H1 (cell line): ENCODE measurements at regions not wholly inside any gene's neighbourhood (a gene's known extent, or its start where the extent isn't known, plus 50 kb on each side); places are given as distances from the start of the nearest gene placed in this dataset.

Experiments used
- CTCF ChIA-PET: fragments of 300-600 bp; sonication (Branson Sonifier 250); formaldehyde crosslinking; loops from one replicate; lab custom pipeline; 2021; ENCODE audit not compliant: partially characterized antibody; lab: Charles Lee
- POLR2A ChIA-PET: fragments of 300-600 bp; sonication (Branson Sonifier 250); formaldehyde crosslinking; loops from one replicate; lab custom pipeline; 2021; ENCODE audit warnings: inconsistent platforms; ENCODE audit not compliant: partially characterized antibody; lab: Charles Lee
- DNase-seq, 2 experiments: peaks; one replicate each; pipeline versions ENCODE4 v3.0.0 to v3.0.0-alpha.2; 2010 to 2022; ENCODE audit warnings: low spot score in 2 of 2, low read depth in 1 of 2, mixed read lengths in 1 of 2
- FAIRE-seq: peaks from 2 replicates; lab custom pipeline; 2011; peaks lifted over from hg19 to GRCh38; lab: Jason Lieb, UNC
- H2AFZ ChIP-seq: 2 replicates; pipeline ENCODE4 v1.8.1; 2012; ENCODE audit warnings: low read length, inconsistent platforms
- H2AK5ac ChIP-seq: 2 replicates; pipeline ENCODE4 v1.6.1; 2013; ENCODE audit warnings: low read depth, low read length
- H2BK120ac ChIP-seq: replicated peaks from 2 replicates; pipeline ENCODE3; 2013; ENCODE audit warnings: low read depth, low read length, inconsistent platforms
- H2BK12ac ChIP-seq: 2 replicates; pipeline ENCODE4 v1.6.1; 2013; ENCODE audit warnings: low read depth, low read length
- H2BK15ac ChIP-seq: 2 replicates; pipeline ENCODE4 v1.6.1; 2013; ENCODE audit warnings: low read length
- H2BK20ac ChIP-seq: 2 replicates; pipeline ENCODE4 v1.6.1; 2013; ENCODE audit warnings: low read length
- H2BK5ac ChIP-seq: 2 replicates; pipeline ENCODE4 v1.6.1; 2013; ENCODE audit warnings: low read depth, low read length
- H3K14ac ChIP-seq: 2 replicates; pipeline ENCODE4 v1.6.1; 2013; ENCODE audit warnings: inconsistent platforms; ENCODE audit not compliant: insufficient read length
- H3K18ac ChIP-seq: 2 replicates; pipeline ENCODE4 v1.6.1; 2013; ENCODE audit warnings: low read length; ENCODE audit errors: extremely low read depth
- H3K23ac ChIP-seq: 2 replicates; pipeline ENCODE4 v1.6.1; 2013; ENCODE audit warnings: inconsistent platforms; ENCODE audit not compliant: insufficient read length
- H3K23me2 ChIP-seq: 2 replicates; pipeline ENCODE4 v1.6.1; 2013; ENCODE audit warnings: low read depth, low read length
- H3K27ac ChIP-seq: 2 replicates; pipeline ENCODE4 v1.6.1; 2011; ENCODE audit warnings: low read depth, low read length, inconsistent platforms
- H3K27me3 ChIP-seq, 4 experiments: replicated peaks in 1 of 4; 1 replicate in 1 of 4; 2 replicates in 3 of 4; pipeline versions ENCODE4 v1.6.1 to v1.8.1; 2011 to 2013; ENCODE audit warnings: low read length in 3 of 4, mild to moderate bottlenecking in 3 of 4, inconsistent platforms in 2 of 4, mixed read lengths in 2 of 4, moderate library complexity in 1 of 4; ENCODE audit not compliant: control insufficient read depth in 3 of 4, insufficient read depth in 3 of 4; ENCODE audit errors: extremely low read depth in 1 of 4
- H3K36me3 ChIP-seq, 4 experiments: 2 replicates each; pipeline versions ENCODE4 v1.6.1 to v1.8.1; 2011 to 2013; ENCODE audit warnings: mild to moderate bottlenecking in 4 of 4, low read length in 3 of 4, moderate library complexity in 2 of 4, control low read depth in 1 of 4, inconsistent platforms in 1 of 4; ENCODE audit not compliant: insufficient read depth in 4 of 4, control insufficient read depth in 2 of 4
- H3K4ac ChIP-seq: replicated peaks from 2 replicates; pipeline ENCODE3; 2013; ENCODE audit warnings: low read length, low read depth, mixed read lengths, inconsistent platforms; ENCODE audit not compliant: insufficient read length
- H3K4me1 ChIP-seq, 4 experiments: replicated peaks in 1 of 4; 1 replicate in 1 of 4; 2 replicates in 3 of 4; pipeline versions ENCODE4 v1.6.1 to v1.8.1; 2011 to 2013; ENCODE audit warnings: low read length in 3 of 4, inconsistent platforms in 2 of 4, mixed read lengths in 1 of 4; ENCODE audit not compliant: insufficient read depth in 4 of 4, control insufficient read depth in 3 of 4
- H3K4me2 ChIP-seq, 2 experiments: 2 replicates each; pipeline versions ENCODE4 v1.6.1 to v1.8.1; 2011 to 2013; ENCODE audit warnings: low read depth in 2 of 2, low read length in 2 of 2, control low read depth in 1 of 2, inconsistent platforms in 1 of 2, mild to moderate bottlenecking in 1 of 2; ENCODE audit not compliant: insufficient read depth in 1 of 2
- H3K4me3 ChIP-seq, 4 experiments: fragments of 200-600, 300-600 bp in 1 of 4; sonication (generic), shearing (Covaris generic), sonication (Bioruptor Twin) in 1 of 4; 2 replicates each; pipeline versions ENCODE4 v1.5.1 to v1.8.1; 2011 to 2016; ENCODE audit warnings: low read length in 4 of 4, low read depth in 3 of 4, control low read depth in 2 of 4, inconsistent platforms in 2 of 4, mild to moderate bottlenecking in 2 of 4, mixed read lengths in 1 of 4, moderate library complexity in 1 of 4; ENCODE audit not compliant: insufficient read depth in 2 of 4; ENCODE audit errors: extremely low read depth in 1 of 4
- H3K56ac ChIP-seq: replicated peaks from 2 replicates; pipeline ENCODE3; 2013; ENCODE audit warnings: low read depth, mild to moderate bottlenecking, mixed read lengths, low read length, inconsistent platforms; ENCODE audit not compliant: insufficient read length
- H3K79me1 ChIP-seq: 2 replicates; pipeline ENCODE4 v1.6.1; 2013; ENCODE audit warnings: low read depth, low read length, control low read depth
- H3K79me2 ChIP-seq, 2 experiments: 2 replicates each; pipeline versions ENCODE4 v1.6.1 to v1.8.1; 2012 to 2013; ENCODE audit warnings: low read length in 2 of 2, mild to moderate bottlenecking in 2 of 2, inconsistent platforms in 1 of 2; ENCODE audit not compliant: insufficient read depth in 2 of 2, control insufficient read depth in 1 of 2
- H3K9ac ChIP-seq, 4 experiments: replicated peaks in 1 of 4; 1 replicate in 1 of 4; 2 replicates in 3 of 4; pipeline versions ENCODE4 v1.6.1 to v1.8.1; 2011 to 2013; ENCODE audit warnings: low read depth in 3 of 4, low read length in 3 of 4, control low read depth in 2 of 4, mild to moderate bottlenecking in 2 of 4, moderate library complexity in 2 of 4, inconsistent platforms in 1 of 4; ENCODE audit errors: extremely low read depth in 1 of 4
- H3K9me3 ChIP-seq, 2 experiments: 2 replicates each; pipeline versions ENCODE4 v1.6.1 to v1.8.1; 2012 to 2013; ENCODE audit warnings: mild to moderate bottlenecking in 2 of 2, moderate library complexity in 2 of 2, control low read depth in 1 of 2, inconsistent platforms in 1 of 2, low read depth in 1 of 2, low read length in 1 of 2, mixed read lengths in 1 of 2; ENCODE audit not compliant: insufficient read depth in 2 of 2
- H4K20me1 ChIP-seq, 2 experiments: replicated peaks in 1 of 2; 2 replicates each; pipeline versions ENCODE3 to v1.8.1; 2011 to 2013; ENCODE audit warnings: inconsistent platforms in 2 of 2, low read length in 2 of 2, mild to moderate bottlenecking in 1 of 2; ENCODE audit not compliant: insufficient read depth in 2 of 2, control insufficient read depth in 1 of 2
- H4K5ac ChIP-seq: 2 replicates; pipeline ENCODE4 v1.6.1; 2013; ENCODE audit warnings: low read length, low read depth, mixed read lengths, inconsistent platforms; ENCODE audit not compliant: insufficient read length
- H4K8ac ChIP-seq: 2 replicates; pipeline ENCODE4 v1.8.0; 2013; ENCODE audit warnings: mild to moderate bottlenecking, moderate library complexity, low read length, inconsistent platforms; ENCODE audit not compliant: insufficient read depth; ENCODE audit errors: extremely low read depth
- H4K91ac ChIP-seq: replicated peaks from 2 replicates; pipeline ENCODE3; 2013; ENCODE audit warnings: low read length, mixed read lengths, inconsistent platforms; ENCODE audit not compliant: insufficient read length
- NRF1 ChIP-seq: IDR thresholded peaks from 2 replicates; pipeline ENCODE4 v1.6.1; 2011; ENCODE audit warnings: mild to moderate bottlenecking, low read depth, low read length, improper control_type of control experiment
- POLR2AphosphoS5 ChIP-seq: IDR thresholded peaks from 2 replicates; pipeline ENCODE4 v1.6.1; 2011; ENCODE audit warnings: low read depth, low read length
- RAD21 ChIP-seq, 2 experiments: IDR thresholded peaks in 1 of 2; conservative IDR thresholded peaks in 1 of 2; 2 replicates each; pipeline ENCODE4 v1.6.1; 2011; ENCODE audit warnings: low read depth in 2 of 2, low read length in 2 of 2, improper control_type of control experiment in 1 of 2, inconsistent platforms in 1 of 2, mild to moderate bottlenecking in 1 of 2, moderate library complexity in 1 of 2
- RNF2 ChIP-seq: fragments of 200-900, 300-1000 bp; sonication (generic); IDR thresholded peaks from 2 replicates; pipeline ENCODE4 v1.7.1; 2016; ENCODE audit warnings: borderline replicate concordance, low read depth, mild to moderate bottlenecking, antibody characterized with exemption, low read length; ENCODE audit not compliant: poor library complexity, severe bottlenecking; ENCODE audit errors: missing control alignments
- TCF12 ChIP-seq: IDR thresholded peaks from 2 replicates; pipeline ENCODE4 v1.6.1; 2011; ENCODE audit warnings: low read depth, mild to moderate bottlenecking, low read length
- WGBS, 2 experiments: shearing (Covaris generic) in 1 of 2; methylation state at CpG; one replicate each; pipeline versions ENCODE4 v1.1.6 to v1.1.7; 2013 to 2015; ENCODE audit warnings: low lambda C conversion rate in 2 of 2, mixed read lengths in 2 of 2, inconsistent platforms in 1 of 2, low coverage in 1 of 2, missing lambda C conversion rate in 1 of 2; ENCODE audit not compliant: insufficient replicate concordance in 2 of 2, insufficient coverage in 1 of 2, insufficient read length in 1 of 2; ENCODE audit errors: extremely low coverage in 1 of 2, missing lambda C conversion rate in 1 of 2; 5-methylcytosine and 5-hydroxymethylcytosine counted together

DNA sequence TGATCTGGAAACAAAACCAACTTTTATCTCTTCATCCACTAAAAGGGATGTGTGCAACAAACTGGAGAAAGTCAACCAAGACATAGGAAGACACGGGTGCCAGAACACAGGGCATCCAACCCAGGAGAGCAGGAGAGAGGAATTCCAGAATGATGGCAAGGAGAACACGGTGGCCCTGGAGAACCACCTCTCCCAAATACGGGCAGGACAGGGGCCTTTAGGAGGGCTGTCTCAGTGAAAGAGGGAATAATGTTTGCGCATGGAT, 93.4 kb upstream of the EGLN3 start:
- Histone ChIP-seq H4K20me1 (no peaks in the 10 kb centered on the region), H3K9me3 (no peaks in the 10 kb centered on the region), H3K4me1 (peaks cover 0 to 6% (median 1%) of the 10 kb centered on the region in 4 experiments; a peak in 3 of 7 replicates), H2BK12ac (no peak overlapping the region), H4K8ac (no peak overlapping the region), H3K79me1 (no peaks in the 10 kb centered on the region), H2AK5ac (no peak overlapping the region), H4K5ac (no peak overlapping the region), H3K23me2 (no peaks in the 10 kb centered on the region), H3K56ac (no peak overlapping the region), H3K9ac (no peak overlapping the region), H3K36me3 (no peaks in the 10 kb centered on the region), H3K23ac (no peak overlapping the region), H3K4ac (no peak overlapping the region), H4K91ac (no peak overlapping the region), H3K27me3 (no peaks in the 10 kb centered on the region), H2AFZ (no peak overlapping the region), H3K27ac (no peak overlapping the region), H2BK120ac (no peak overlapping the region), H2BK15ac (no peak overlapping the region), H3K4me2 (no peak overlapping the region), H3K4me3 (no peak overlapping the region), H3K14ac (no peak overlapping the region), H3K18ac (no peak overlapping the region), H2BK20ac (no peak overlapping the region), H3K79me2 (no peaks in the 10 kb centered on the region), H2BK5ac (no peak overlapping the region)
- TF ChIP-seq RNF2 (no peak), RAD21 (IDR thresholded peaks at IDR 0.05 in 1 of 2, conservative IDR thresholded peaks at IDR 0.05 in 1 of 2; ENCODE audit: low read depth in 2 of 2, low read length in 2 of 2) (no peak), TCF12 (no peak), NRF1 (no peak), POLR2AphosphoS5 (no peak)
- FAIRE-seq, result no peak
- POLR2A ChIA-PET, result interaction anchor here (1.1 kb wide), 1 partner anchor 19 kb away, joined by 4 read pairs; no protein-coding TSS in a partner anchor
- CTCF ChIA-PET, result no interaction called here
- no peak for DNase-seq
- 93% methylated on average over 4 of the region's 4 CpGs; no CpG with 5 or more reads in 1 of the 2 experiments for WGBS, 2 experiments
